Urothelium cell line (cell line): ENCODE measurements at regions not wholly inside any gene's neighbourhood (a gene's known extent, or its start where the extent isn't known, plus 50 kb on each side); places are given as distances from the start of the nearest gene placed in this dataset.
A peak's percentile ranks its signal among the peaks of the same experiment; 100 is the strongest.
"Not testable (repeated sequence)": the region's sequence is repeated elsewhere in the genome, so short reads cannot be mapped to it uniquely, and the experiment has no call there.

ENCODE experiments used
- DNase-seq: peaks from one replicate; pipeline ENCODE4 v3.0.0; 2011; ENCODE audit warnings: low spot score, mixed read lengths
- FAIRE-seq: peaks from 2 replicates; lab custom pipeline; 2011; peaks lifted over from hg19 to GRCh38; lab: Jason Lieb, UNC

- FAIRE-seq, result no peak
- DNase-seq, result no peak
These were observed 224.5 kb upstream of the CHAC2 start for GRCh38 chr2:53543083-53543482.

GRCh38 chr2:53536583-53537361 is 230.8 kb upstream of the CHAC2 start:
- no peak for FAIRE-seq

GRCh38 chr2:53535234-53535840 is 232.3 kb upstream of the CHAC2 start:
- FAIRE-seq, result no peak

More at GRCh38 chr2:53536583-53537361, 230.8 kb upstream of the CHAC2 start:
- DNase-seq, result no peak

GRCh38 chr2:53530126-53530525 is 237.5 kb upstream of the CHAC2 start:
- FAIRE-seq (no peak), DNase-seq (no peak)

More at GRCh38 chr2:53535234-53535840, 232.3 kb upstream of the CHAC2 start:
- DNase-seq, result no peak

GRCh38 chr2:53527056-53527455 is 240.5 kb upstream of the CHAC2 start:
- no peak for DNase-seq
- FAIRE-seq, result no peak

- no peak for FAIRE-seq
- peak; percentile 14 for DNase-seq
These were observed 247.4 kb upstream of the CHAC2 start for GRCh38 chr2:53519918-53520841.

- no peak for FAIRE-seq
- no peak for DNase-seq
These were observed 250.2 kb upstream of the CHAC2 start for GRCh38 chr2:53517406-53517805.

- FAIRE-seq (no peak), DNase-seq (no peak)
These were observed 251.0 kb upstream of the CHAC2 start for GRCh38 chr2:53516650-53517049.

- no peak for DNase-seq
- no peak for FAIRE-seq
These were observed 251.9 kb upstream of the CHAC2 start for GRCh38 chr2:53515435-53516332.

- FAIRE-seq (no peak), DNase-seq (no peak)
These were observed 254.4 kb upstream of the CHAC2 start for GRCh38 chr2:53513167-53513666.

- DNase-seq (no peak), FAIRE-seq (peak; percentile 32)
These were observed 255.4 kb upstream of the CHAC2 start for GRCh38 chr2:53512071-53512826.

- FAIRE-seq (no peak), DNase-seq (no peak)
These were observed 256.1 kb upstream of the CHAC2 start for GRCh38 chr2:53511549-53511948.

- no peak for DNase-seq
- FAIRE-seq, result no peak
These were observed 257.2 kb upstream of the CHAC2 start for GRCh38 chr2:53510401-53510800.

- DNase-seq (no peak), FAIRE-seq (no peak)
These were observed 257.7 kb upstream of the CHAC2 start for GRCh38 chr2:53509831-53510388.

GRCh38 chr2:53508667-53509066 is 258.9 kb upstream of the CHAC2 start:
- FAIRE-seq (no peak), DNase-seq (no peak)

GRCh38 chr2:53507070-53507469 is 260.5 kb upstream of the CHAC2 start:
- DNase-seq, FAIRE-seq: not testable (repeated sequence)

GRCh38 chr2:53505826-53506225 is 261.8 kb upstream of the CHAC2 start:
- FAIRE-seq, result peak; percentile 17
- DNase-seq, result no peak

- no peak for FAIRE-seq
- DNase-seq, result no peak
These were observed 263.1 kb upstream of the CHAC2 start for GRCh38 chr2:53504507-53504906.

- FAIRE-seq (no peak), DNase-seq (no peak)
These were observed 267.4 kb upstream of the CHAC2 start for GRCh38 chr2:53500181-53500580.
